CD4-positive, CD25-positive, alpha-beta regulatory T cell (primary cell): ENCODE measurements at regions not wholly inside any gene's neighbourhood (a gene's known extent, or its start where the extent isn't known, plus 50 kb on each side); places are given as distances from the start of the nearest gene placed in this dataset.

Experiments
- ATAC-seq, 2 donors: fragments of 150-1000 bp; cut with Tn5 transposase; one replicate each; pipeline ENCODE4 v1.10.0; 2021; ENCODE audit warnings: low read depth in 2 of 2, moderate number of reproducible peaks in 2 of 2, moderate library complexity in 1 of 2
- DNase-seq, 3 donors: peaks; one replicate each; pipeline versions ENCODE4 v3.0.0 to v3.0.0-alpha.2; 2012 to 2022; ENCODE audit warnings: mixed read lengths in 1 of 3
- H3K27ac ChIP-seq: one replicate; pipeline ENCODE4 v1.7.0; 2013; ENCODE audit warnings: mild to moderate bottlenecking, low read length; ENCODE audit not compliant: insufficient read depth, poor library complexity, severe bottlenecking
- H3K27me3 ChIP-seq: one replicate; pipeline ENCODE4 v1.7.0; 2013; ENCODE audit warnings: low read length; ENCODE audit not compliant: control insufficient read depth, insufficient read depth
- H3K36me3 ChIP-seq: one replicate; pipeline ENCODE4 v1.7.0; 2013; ENCODE audit warnings: mild to moderate bottlenecking, low read length, moderate library complexity; ENCODE audit not compliant: control insufficient read depth, insufficient read depth
- H3K4me1 ChIP-seq: 2 replicates; pipeline ENCODE4 v1.7.0; 2013; ENCODE audit warnings: mild to moderate bottlenecking, low read length; ENCODE audit not compliant: insufficient read depth, control insufficient read depth, poor library complexity, severe bottlenecking
- H3K4me3 ChIP-seq: one replicate; pipeline ENCODE4 v1.7.0; 2013; ENCODE audit warnings: low read depth, mild to moderate bottlenecking, low read length, moderate library complexity
- H3K9me3 ChIP-seq, 2 experiments: 1 replicate in 1 of 2; 2 replicates in 1 of 2; pipeline ENCODE4 v1.7.0; 2013; ENCODE audit warnings: low read length in 2 of 2, mild to moderate bottlenecking in 1 of 2, moderate library complexity in 1 of 2; ENCODE audit not compliant: control insufficient read depth in 2 of 2
- H3K27ac Mint-ChIP-seq, 3 donors: one replicate each; pipeline ENCODE4 v1.8.0; 2020 to 2022; ENCODE audit warnings: mild to moderate bottlenecking in 3 of 3, mixed read lengths in 3 of 3, moderate library complexity in 2 of 3
- H3K27me3 Mint-ChIP-seq: one replicate; pipeline ENCODE4 v1.8.0; 2022; ENCODE audit warnings: mild to moderate bottlenecking, mixed read lengths
- H3K36me3 Mint-ChIP-seq: one replicate; pipeline ENCODE4 v1.8.0; 2020; ENCODE audit warnings: mixed read lengths
- H3K4me1 Mint-ChIP-seq, 4 donors: one replicate each; pipeline ENCODE4 v1.8.0; 2020 to 2022; ENCODE audit warnings: mixed read lengths in 4 of 4, mild to moderate bottlenecking in 1 of 4
- H3K4me3 Mint-ChIP-seq, 4 donors: one replicate each; pipeline ENCODE4 v1.8.0; 2020 to 2022; ENCODE audit warnings: mild to moderate bottlenecking in 4 of 4, mixed read lengths in 4 of 4, moderate library complexity in 3 of 4
- H3K9me3 Mint-ChIP-seq, 7 donors: one replicate each; pipeline ENCODE4 v1.8.0; 2020 to 2022; ENCODE audit warnings: mixed read lengths in 7 of 7, mild to moderate bottlenecking in 3 of 7, moderate library complexity in 2 of 7

DNA sequence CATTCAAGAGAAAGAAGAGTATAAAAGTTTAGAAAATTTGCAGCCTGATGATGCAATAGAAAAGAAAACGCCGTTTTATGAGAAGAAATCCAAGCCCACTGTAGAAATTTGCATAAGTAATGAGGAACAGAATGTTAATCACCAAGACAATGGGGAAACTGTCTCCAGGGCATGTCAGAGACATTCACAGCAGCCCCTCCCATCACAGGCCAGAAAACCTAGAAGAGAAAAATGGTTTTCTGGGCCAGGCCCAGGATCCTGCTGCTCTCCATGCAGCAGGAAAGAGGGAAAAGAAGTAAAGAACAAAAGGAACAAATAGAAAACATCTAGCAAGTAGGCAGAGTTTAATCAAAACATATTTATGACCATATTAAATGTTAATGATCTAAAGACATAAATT lies 119.0 kb downstream of the ANKRD50 start:
- H3K27me3 Mint-ChIP-seq: no peaks in the 10 kb centered on the region
- no peak overlapping the region for H3K27ac Mint-ChIP-seq

GRCh38 chr4:124594945-124595344 lies 117.6 kb downstream of the ANKRD50 start:
- Mint-ChIP-seq H3K4me3 (no peak overlapping the region), H3K9me3 (peaks cover 0 to 6% (median 0%) of the 10 kb centered on the region in 7 donors), H3K36me3 (no peaks in the 10 kb centered on the region), H3K27ac (no peak overlapping the region), H3K27me3 (no peaks in the 10 kb centered on the region), H3K4me1 (no peaks in the 10 kb centered on the region)
- Histone ChIP-seq H3K9me3 (no peaks in the 10 kb centered on the region), H3K36me3 (no peaks in the 10 kb centered on the region), H3K27me3 (no peaks in the 10 kb centered on the region), H3K4me1 (no peaks in the 10 kb centered on the region), H3K27ac (no peak overlapping the region), H3K4me3 (no peak overlapping the region)
- no peak for DNase-seq
- no peak for ATAC-seq

More for the DNA sequence above, 119.0 kb downstream of the ANKRD50 start:
- Histone ChIP-seq H3K9me3 (no peaks in the 10 kb centered on the region), H3K27me3 (no peaks in the 10 kb centered on the region), H3K36me3 (no peaks in the 10 kb centered on the region), H3K4me3 (no peak overlapping the region), H3K27ac (no peak overlapping the region), H3K4me1 (no peaks in the 10 kb centered on the region)
- no peaks in the 10 kb centered on the region for H3K36me3 Mint-ChIP-seq
- ATAC-seq: no peak
- H3K4me3 Mint-ChIP-seq: no peak overlapping the region
- DNase-seq: no peak
- H3K4me1 Mint-ChIP-seq: no peaks in the 10 kb centered on the region
- H3K9me3 Mint-ChIP-seq: peaks cover 0 to 6% (median 1%) of the 10 kb centered on the region in 7 donors

GRCh38 chr4:124596816-124597215 lies 115.7 kb downstream of the ANKRD50 start:
- Histone ChIP-seq H3K27ac (no peak overlapping the region), H3K9me3 (no peaks in the 10 kb centered on the region), H3K36me3 (no peaks in the 10 kb centered on the region), H3K27me3 (no peaks in the 10 kb centered on the region), H3K4me1 (no peaks in the 10 kb centered on the region), H3K4me3 (no peak overlapping the region)
- Mint-ChIP-seq H3K4me1 (no peaks in the 10 kb centered on the region), H3K27me3 (no peaks in the 10 kb centered on the region), H3K4me3 (no peak overlapping the region), H3K36me3 (no peaks in the 10 kb centered on the region), H3K9me3 (peaks cover 0 to 6% (median 0%) of the 10 kb centered on the region in 7 donors), H3K27ac (no peak overlapping the region)
- ATAC-seq (no peak), DNase-seq (no peak)

- no peak overlapping the region for H3K4me3 ChIP-seq
- Mint-ChIP-seq H3K36me3 (no peaks in the 10 kb centered on the region), H3K4me1 (no peaks in the 10 kb centered on the region), H3K27ac (no peak overlapping the region), H3K4me3 (no peak overlapping the region), H3K9me3 (peaks cover 0 to 11% (median 5%) of the 10 kb centered on the region in 7 donors), H3K27me3 (no peaks in the 10 kb centered on the region)
- no peak overlapping the region for H3K27ac ChIP-seq
- H3K4me1 ChIP-seq: no peaks in the 10 kb centered on the region
- H3K36me3 ChIP-seq: no peaks in the 10 kb centered on the region
- ATAC-seq (no peak), DNase-seq (no peak)
- H3K27me3 ChIP-seq: no peaks in the 10 kb centered on the region
- no peaks in the 10 kb centered on the region for H3K9me3 ChIP-seq
These were observed 102.3 kb downstream of the ANKRD50 start for GRCh38 chr4:124610211-124610610.
